HG03378 (cell line): ENCODE measurements at regions not wholly inside any gene's neighbourhood (a gene's known extent, or its start where the extent isn't known, plus 50 kb on each side); places are given as distances from the start of the nearest gene placed in this dataset.

Experiments used
- ATAC-seq: cut with Tn5 transposase; IDR thresholded peaks from one replicate; pipeline ENCODE4 v1.9.1; 2021; ENCODE audit warnings: mild to moderate bottlenecking, moderate library complexity; ENCODE audit not compliant: unreplicated experiment

DNA sequence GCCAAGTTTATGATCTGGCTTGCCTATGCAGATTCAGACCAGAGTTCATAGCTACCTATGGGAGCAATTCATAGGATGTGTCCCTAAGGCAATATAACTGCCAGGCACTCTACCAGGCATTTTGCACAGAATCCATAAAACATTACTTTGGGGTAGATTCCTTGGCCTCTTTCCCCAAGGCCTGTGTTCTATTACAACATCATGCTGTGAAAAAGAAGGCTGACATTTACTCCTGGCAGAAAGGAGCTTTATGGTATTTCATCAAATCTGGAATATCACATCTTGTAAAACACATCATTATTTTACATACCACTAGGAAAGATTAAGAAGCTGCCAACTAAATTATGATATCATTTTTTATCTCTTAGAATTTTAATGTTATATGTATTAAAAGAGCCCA lies 287.0 kb upstream of the MARCKS start:
- ATAC-seq, result no peak

DNA sequence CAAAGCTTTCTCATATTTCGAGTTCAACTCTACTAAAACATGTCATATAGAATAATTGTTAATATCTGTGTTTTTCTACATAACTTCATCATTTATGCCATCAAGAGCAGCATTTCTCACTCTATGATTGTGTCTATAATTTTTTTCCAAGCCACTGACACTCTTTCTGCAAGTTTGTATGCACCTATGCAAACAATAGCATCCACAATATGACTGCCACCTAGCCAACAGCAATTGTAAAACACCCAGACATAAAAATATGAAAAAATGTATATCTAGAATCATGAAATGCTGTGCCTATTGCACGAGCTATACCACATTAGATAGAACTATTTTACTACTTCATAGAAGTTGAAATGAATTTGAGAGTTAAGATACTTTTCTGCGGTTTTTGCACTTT lies 286.5 kb upstream of the MARCKS start:
- no peak for ATAC-seq

DNA sequence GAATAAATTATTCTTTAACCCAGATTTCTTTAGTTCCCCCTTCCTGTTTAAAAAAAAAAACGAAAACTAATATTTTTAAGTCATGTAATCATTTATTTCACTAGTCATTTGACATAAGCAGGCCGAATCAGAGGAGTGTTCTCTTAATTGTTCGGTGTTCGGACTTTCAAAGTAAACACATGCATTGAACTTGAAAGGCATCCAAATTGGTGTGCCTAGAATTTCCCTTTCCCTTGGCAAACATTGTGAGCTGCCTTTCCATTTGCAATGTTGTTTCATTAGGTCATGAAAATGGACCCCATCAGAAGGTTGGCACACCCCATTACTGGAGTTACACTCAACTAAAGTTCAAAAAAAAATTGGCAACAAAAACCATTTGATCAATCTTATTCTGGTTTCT lies 283.0 kb upstream of the MARCKS start:
- no peak for ATAC-seq

DNA sequence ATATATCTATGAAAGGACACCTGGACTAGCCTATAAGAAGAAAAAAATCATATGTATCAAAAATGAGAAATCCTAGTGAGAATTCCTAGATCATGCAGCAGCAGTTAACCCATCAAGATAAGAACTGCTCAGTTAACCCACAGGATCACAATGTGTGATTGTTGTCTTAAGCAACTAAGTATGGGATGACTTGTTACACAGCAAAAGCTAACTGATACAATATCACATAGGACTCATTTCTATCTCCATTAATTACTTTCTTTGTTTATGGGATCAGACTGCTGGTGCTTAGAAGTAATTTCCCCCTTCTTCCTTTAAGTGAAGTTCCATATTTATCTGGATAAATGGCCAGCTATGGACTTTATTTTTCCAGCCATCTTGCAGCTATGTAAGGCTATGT lies 280.8 kb upstream of the MARCKS start:
- ATAC-seq, result no peak

DNA sequence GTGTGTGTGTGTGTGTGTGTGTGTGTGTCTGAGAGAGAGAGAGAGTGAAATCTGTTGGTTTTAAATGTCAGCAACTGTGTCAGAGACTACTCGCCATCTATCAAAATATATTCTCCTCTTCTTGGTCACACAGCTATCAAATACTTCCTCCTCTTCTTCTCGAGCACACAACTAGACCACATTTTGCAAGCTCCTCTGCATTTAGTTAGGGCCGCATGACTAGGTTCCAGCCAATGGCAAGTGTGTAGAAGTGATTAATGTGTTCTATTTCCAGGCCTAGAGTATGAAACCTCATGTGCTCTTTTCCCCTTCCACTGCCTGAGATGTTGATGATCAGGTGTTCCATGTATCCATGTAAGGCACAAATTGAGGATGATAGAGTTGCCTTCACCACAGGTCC lies 278.5 kb upstream of the MARCKS start:
- ATAC-seq, result no peak

DNA sequence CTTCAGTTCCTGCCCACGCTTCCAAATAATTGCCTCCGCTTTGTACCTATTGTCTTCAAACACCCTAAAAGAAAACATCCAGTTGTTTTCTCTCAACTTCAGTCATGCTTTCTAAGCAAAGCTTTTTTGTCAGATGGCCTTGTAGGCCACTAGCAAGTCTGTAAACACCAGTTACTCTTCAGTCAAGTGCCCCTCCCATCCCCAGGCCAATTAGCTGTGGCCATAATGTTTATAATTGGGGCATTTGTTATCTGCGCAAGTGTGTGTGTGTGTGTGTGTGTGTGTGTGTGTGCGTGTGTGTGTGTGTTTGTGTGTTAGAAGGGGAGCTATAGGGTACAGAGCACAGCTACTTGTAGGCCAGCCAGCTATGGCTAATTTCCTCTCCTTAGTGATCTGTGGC lies 272.4 kb upstream of the MARCKS start:
- no peak for ATAC-seq

DNA sequence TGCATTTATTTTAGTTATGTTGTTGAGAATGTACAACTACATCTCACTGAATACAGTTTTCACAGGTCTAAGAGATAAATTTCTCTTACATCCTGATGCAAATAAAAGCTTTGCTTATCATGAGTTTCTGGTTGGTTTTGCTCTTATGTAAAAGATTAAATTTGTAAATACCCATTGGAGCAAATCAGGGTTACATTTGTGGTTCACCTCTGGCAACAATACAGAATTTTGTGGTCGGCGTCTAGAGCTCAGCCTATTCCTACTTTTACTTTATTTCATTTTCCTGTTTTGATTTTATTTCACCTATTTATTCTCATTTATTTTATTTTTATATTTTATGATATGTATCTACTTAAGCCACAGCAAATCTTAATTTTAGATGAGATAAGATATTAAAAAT lies 271.9 kb upstream of the MARCKS start:
- no peak for ATAC-seq

DNA sequence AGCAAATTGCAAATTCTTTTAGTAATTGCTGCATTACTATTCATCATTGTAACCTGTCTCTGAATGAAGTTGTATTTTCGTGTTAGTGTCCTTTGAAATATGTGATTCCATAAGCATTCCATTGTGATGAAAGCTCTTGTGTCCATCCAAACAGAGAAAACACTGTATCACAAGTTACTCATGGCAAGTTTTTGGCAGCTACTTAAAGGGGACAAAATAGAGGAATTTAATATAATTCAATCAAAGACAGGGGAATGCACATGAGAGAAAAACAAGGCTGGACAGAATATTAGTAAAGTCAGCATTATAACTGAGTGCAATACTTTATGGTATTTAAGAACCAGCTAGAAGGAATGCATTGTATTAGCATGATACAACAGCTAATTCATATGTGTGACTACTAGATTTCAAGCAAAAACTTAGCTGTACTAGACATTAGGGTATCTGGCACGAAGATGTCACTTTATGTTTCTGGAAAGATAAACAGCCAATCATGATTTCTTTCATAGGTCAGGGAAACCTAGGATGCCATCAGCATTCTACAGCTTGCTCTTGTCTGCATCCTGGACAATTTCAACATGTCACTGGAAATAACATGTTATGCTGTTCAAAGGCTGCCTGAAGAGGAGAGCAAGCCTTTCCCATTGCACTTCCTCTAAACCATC lies 270.6 kb upstream of the MARCKS start:
- no peak for ATAC-seq

DNA sequence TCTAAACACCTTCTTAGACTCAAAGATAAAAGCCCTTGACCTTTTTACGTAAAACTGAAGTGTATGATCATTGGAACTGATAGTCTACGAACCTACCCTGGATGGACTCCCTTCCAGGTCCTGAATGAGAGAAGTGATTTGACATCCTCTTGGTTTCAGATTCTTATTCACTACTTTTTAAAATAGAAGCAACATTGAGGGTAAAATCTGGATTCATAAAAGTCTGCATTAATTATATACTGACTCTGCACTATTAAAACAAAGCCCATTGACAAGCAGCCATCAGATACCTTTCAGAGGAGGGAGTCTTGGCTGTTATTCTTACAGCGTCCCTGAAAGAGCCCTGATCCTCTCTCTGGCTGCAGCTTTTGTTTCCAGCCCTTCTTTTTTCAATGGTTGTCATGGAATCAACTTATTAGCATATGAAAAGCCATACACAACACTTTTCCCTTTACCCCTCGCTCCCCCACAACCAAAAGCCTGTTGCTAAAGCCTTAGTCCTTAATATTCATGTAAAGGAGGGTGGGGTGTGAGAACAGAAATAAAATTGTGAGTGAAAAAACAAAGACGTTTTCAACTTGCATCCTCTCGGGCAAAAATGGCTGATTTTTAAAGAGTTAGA lies 270.0 kb upstream of the MARCKS start:
- ATAC-seq, result no peak

DNA sequence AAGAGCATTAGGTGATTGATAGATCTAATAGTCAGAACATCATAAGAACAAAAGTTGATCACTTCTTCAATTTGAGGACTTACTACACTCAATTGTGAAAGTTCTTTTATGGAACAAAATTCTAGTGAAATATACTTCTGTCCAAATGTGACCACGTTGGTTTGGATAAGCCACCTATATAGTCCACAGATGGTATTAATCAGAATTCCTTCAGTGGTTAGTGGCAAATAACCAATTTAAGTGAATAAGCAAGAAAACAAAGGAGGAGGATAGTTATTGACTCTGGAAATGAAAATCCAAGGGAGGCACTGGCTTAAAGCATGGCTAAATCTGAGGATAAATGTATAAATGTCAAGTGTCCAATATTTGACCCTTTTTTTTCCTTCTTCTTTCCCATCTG lies 268.5 kb upstream of the MARCKS start:
- ATAC-seq, result no peak

DNA sequence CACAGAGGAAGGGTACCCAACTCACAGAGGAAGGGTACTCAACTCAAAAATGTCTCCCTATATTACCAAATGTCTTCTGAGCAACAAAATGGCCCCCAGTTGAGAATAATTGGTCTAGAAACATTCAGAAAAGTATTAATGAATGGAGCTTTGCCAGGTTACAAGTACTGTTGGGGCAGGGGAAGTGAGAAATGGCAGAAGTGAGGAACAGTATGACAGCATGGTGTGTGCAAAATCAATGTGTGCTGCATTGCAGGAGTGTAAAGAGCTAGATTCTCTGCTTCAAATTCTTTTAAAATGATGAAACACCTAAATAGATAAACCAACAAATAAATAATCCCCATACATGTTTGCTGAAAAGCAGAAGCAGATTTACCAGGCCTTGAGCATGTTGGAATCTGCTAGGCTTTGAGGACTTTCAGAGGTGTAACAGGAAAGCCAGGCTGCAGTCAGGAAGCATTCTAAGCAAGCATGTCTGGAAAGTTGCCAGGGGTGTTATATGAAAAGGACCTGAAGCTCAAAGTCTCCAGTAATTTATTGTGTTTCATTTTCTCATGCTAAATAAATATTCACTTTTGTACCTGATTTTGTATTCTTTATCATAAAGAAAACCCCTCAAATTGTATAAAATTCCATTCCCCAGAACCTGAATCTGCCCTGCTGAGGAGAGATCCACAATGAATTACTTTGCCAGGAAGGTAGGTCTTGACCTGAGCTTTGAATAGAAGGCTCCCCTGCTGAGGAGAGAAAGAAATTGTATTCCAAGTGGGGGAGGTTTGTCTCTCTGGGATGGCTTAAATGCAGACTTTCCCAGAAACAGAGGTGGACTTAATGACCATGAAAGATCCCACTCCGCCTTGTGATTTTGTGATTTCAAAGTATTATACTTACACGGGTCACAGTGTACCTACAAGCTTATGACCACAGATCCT lies 265.0 kb upstream of the MARCKS start:
- ATAC-seq, result peak; percentile 66

DNA sequence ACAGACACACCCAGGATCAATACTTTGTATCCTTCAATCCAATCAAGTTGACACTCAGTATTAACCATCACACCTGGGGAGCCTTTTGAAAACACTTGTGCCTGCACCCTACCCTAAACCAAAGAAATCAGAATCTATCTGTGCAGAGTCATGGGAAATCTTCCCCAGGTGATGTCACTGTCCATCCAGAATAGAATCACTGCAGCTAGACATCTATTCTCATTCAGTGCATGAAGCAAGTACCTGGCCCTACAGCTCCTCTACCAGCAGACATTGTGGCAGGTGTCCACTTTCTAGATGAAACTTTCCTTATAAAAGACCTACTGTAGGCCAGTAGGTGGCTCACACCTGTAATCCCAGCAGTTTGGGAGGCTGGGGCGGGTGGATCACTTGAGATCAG lies 262.4 kb upstream of the MARCKS start:
- no peak for ATAC-seq

DNA sequence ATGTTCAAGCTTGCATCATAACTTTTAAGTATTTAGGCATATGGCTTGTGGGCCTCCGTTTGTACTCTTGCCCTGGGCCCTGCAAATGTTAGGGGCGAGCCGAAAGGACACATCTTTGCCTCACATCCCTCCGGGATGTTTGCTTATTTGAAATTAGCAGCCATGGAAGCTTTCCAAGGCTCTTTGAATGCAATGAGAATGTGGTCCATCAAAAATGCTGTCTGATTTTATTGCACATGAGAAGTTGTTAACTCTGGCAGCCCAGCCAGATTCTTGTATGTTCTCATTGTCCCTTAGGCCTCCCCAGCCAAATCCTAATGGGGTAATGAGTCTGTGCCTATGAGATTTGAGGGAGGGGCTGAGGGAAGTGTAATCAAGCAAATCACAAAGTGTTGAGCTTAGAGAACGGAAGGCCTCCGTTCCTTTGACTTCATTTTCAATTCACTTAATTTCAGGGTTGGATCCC lies 261.2 kb upstream of the MARCKS start:
- no peak for ATAC-seq

DNA sequence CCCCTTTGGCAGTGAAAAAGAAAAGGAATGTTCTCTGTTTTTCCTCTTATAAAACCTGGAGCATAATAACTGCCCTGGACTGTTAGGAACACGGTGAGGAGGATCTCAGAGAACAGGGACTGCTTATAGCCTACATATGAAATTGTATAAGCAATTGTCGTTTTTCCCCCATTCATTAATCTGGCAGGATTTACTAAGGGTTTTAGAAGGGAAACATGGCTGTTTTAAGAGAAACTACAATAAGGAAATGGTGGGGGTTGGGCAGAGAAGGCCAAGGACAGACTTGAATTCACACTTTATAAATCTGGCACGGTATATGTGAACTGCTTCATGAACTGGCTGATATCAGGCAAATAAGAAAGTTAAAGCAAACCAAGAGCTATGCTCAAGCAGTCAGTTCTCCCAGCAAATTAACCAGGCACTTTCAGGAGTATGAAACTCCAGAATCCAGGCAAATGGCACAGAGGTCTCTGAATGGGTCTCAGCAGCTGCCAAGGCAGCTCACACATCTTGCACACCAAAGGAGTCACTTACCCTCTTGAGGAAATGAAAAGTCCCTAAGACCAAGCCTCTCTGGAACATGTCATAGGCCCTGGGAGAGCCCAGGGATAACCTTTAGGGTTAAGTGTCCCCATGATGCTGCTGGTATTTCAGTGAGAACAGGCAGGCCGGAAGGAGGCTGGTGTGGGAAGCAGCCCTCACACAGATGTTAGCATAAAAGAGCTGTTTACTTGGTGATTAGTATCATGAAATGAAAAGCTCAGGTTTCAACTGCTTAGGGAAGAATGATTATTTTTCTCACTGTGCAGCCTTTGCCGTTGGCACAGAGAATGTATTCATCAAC lies 260.5 kb upstream of the MARCKS start:
- ATAC-seq, result peak; percentile 3

DNA sequence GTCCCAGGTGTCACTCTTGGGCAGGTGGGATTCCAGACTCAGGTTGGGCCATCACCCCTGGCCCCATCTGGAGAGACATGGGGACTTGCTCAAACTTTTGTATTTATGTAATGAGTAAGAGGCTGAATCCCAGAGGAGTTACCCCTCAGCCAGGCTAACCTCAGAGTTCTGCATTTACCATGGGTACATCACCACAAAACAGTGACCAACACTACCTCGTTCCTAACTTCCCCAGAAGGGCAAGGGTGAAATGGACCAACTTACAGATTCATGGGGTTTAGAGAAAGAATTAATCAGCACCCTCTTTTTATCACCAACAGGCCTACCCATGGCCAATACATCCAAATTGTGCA lies 259.9 kb upstream of the MARCKS start:
- ATAC-seq, result peak; percentile 69

DNA sequence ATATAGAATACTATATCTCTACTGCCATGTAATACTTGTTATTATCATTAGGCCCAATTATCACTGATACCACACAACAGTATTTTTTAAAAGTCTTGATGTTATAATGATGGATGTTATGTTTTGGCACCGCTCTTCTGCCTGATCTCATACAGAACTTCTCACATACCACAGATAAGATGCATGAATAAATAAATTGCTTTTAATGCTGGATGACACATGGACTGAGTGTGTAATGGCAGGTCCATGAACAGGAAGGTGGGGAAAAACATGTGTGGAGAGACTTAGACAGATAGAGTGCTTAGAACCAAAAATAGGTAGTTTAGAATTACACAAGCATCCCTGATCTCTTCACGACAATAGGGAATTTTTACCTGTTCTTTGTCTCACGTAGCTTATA lies 258.4 kb upstream of the MARCKS start:
- ATAC-seq, result no peak

DNA sequence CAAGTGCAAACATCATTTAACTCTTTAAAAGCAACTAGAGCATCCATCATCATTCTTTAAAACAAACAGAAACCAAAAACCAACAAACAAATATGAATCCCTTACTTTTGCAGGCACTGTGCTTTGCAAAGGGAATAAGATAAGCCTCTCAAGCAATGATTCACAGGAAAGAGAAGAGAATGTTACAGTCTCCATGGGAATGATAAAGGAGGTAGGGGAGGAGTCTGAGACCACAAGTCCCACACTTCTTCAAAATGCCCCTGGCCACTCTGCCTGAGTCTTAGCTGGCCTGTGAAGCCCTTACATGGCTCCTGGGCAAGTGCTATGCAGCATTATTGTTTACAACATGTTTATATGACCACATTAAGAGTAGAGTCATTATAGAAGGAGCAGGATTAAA lies 257.7 kb upstream of the MARCKS start:
- no peak for ATAC-seq

DNA sequence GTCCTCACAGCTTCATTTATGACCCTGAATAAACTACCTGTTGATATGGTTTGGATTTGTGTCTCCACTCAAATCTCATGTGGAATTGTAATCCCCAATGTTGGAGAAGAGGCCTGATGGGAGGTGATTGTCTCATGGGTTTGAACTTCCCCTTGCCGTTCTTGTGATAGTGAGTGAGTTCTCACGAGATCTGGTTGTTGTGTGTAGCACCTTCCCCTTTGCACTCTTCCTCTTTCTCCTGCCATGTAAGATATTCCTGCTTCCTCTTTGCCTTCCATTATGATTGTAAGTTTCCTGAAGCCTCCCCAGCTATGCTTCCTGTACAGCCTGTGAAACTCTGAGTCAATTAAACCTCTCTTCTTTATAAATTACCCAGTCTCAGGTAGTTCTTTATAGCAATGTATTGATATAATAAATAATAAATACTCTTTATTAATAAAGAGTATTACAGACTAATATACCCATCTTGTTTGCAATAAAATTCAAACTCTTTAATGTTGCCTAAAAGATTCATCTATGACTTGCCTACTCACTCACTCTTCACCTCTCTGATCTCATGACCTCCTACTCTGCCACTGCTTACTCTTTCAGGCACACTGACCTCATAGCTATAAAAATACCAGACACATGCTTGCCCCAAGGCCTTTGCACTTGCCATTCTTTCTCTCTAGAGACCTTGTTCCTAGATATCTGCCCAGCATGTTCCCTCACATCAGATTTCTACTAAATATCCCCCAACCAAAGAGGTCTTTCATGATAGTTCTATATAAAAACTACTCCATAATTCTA lies 256.4 kb upstream of the MARCKS start:
- ATAC-seq, result no peak

DNA sequence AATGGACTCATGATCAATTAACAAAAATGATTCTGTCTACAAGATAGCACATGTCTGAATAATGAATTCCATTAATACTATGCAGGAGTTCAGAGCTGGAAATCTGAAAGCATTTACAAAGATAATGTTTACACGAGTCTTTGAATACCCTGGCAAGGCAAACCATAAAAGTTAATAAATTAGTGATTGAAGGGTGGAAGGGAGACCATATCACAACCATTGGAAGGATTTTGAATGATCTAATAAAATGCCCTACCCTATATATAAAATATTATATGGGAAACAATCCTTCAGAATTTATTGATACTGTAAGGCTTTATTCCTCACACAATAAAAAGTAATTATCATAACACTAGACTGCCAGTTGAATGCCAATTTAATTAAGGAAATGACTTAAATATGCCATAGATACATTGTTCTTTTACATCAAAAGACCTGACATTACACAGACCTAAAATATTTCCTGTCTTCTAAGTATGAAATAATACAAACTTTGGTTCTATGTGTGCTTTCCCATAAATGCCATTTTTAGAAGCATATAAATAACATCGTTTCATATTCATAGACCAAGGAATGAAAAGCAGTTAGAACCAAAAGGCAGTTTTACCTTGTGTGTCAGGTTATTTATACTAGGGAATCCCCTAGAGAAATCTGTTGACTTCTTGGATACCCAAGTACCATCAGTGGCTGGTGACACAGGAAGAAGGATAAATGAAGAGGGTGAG lies 249.2 kb upstream of the MARCKS start:
- ATAC-seq, result no peak
